Activated T-helper 1 cell treated with anti-CD3 and anti-CD28 coated beads, Interleukin-12 subunit alpha, Interleukin-12 subunit beta, Interleukin-2, Interleukin-4 antibody, amounts not matched to agents 30 ng/mL and 10 ng/mL and 1 ng/mL, durations not matched to agents 14 hours and 24 hours and 36 hours (primary cell): ENCODE measurements at regions not wholly inside any gene's neighbourhood (a gene's known extent, or its start where the extent isn't known, plus 50 kb on each side); places are given as distances from the start of the nearest gene placed in this dataset.

Source experiments
- DNase-seq: peaks from one replicate; pipeline ENCODE4 v3.0.0; 2021; ENCODE audit warnings: low spot score
- H3K27ac Mint-ChIP-seq: one replicate; pipeline ENCODE4 v1.8.0; 2021; ENCODE audit warnings: mild to moderate bottlenecking, mixed read lengths
- H3K27me3 Mint-ChIP-seq: one replicate; pipeline ENCODE4 v1.8.0; 2022; ENCODE audit warnings: mild to moderate bottlenecking, moderate library complexity, mixed read lengths; ENCODE audit not compliant: insufficient read depth
- H3K36me3 Mint-ChIP-seq: one replicate; pipeline ENCODE4 v1.8.0; 2021; ENCODE audit warnings: low read depth, mixed read lengths
- H3K4me1 Mint-ChIP-seq: one replicate; pipeline ENCODE4 v1.8.0; 2021; ENCODE audit warnings: low read depth, mixed read lengths
- H3K4me3 Mint-ChIP-seq: one replicate; pipeline ENCODE4 v1.8.0; 2021; ENCODE audit warnings: mild to moderate bottlenecking, moderate library complexity, mixed read lengths
- H3K9me3 Mint-ChIP-seq: one replicate; pipeline ENCODE4 v1.8.0; 2021; ENCODE audit warnings: mixed read lengths
- intact Hi-C: fragments of 100-400 bp; cut with micrococcal nuclease; formaldehyde crosslinking; loops from one replicate; pipeline ENCODE4 v1.15.1; 2024

DNA sequence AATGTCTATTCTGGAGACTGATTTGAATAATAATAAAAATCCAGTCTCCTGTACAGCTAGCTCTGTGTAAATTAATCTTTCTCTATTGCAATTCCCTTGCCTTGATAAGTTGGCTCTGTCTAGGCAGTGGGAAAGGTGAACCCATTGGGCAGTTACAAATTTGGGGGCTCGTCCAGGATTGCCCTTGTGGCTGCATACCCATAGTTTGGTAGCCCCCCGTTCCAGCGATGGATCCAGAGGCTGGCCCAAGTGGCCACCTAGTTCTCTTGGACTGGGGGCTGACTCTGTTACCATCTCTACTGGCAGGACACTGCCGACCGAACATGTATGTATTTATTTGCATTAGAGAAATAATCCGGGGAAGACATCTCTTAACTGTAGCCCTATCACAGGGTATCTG, 326.2 kb upstream of the PDGFD start:
- intact Hi-C loops, result no loop called here
- Mint-ChIP-seq H3K4me1 (no peaks in the 10 kb centered on the region), H3K27me3 (no peaks in the 10 kb centered on the region), H3K36me3 (no peaks in the 10 kb centered on the region), H3K27ac (no peak overlapping the region), H3K9me3 (peaks cover 20% of the 10 kb centered on the region), H3K4me3 (no peak overlapping the region)
- DNase-seq, result no peak

DNA sequence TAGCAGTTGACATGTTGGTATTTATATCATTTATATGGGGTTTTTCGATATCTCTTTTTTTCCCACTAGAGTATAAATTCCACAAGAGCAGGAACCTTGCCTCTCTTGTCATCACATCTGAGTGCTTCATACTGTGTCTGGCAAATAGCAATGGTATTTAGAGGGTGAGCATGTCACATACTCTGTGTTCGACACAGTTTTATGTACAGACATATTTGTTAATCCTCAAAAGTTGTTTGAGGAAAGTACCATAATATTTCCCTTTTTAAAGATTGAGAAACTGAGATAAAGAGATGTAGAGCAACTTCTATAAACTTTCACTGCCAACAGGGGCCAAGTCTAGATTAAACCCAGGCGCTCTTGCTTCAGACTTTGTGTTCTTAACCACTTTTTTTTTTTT, 324.6 kb upstream of the PDGFD start:
- Mint-ChIP-seq H3K4me3 (no peak overlapping the region), H3K36me3 (no peaks in the 10 kb centered on the region), H3K9me3 (peaks cover 20% of the 10 kb centered on the region), H3K27me3 (no peaks in the 10 kb centered on the region), H3K27ac (no peak overlapping the region), H3K4me1 (no peaks in the 10 kb centered on the region)
- DNase-seq, result no peak
- intact Hi-C loops, result no loop called here

DNA sequence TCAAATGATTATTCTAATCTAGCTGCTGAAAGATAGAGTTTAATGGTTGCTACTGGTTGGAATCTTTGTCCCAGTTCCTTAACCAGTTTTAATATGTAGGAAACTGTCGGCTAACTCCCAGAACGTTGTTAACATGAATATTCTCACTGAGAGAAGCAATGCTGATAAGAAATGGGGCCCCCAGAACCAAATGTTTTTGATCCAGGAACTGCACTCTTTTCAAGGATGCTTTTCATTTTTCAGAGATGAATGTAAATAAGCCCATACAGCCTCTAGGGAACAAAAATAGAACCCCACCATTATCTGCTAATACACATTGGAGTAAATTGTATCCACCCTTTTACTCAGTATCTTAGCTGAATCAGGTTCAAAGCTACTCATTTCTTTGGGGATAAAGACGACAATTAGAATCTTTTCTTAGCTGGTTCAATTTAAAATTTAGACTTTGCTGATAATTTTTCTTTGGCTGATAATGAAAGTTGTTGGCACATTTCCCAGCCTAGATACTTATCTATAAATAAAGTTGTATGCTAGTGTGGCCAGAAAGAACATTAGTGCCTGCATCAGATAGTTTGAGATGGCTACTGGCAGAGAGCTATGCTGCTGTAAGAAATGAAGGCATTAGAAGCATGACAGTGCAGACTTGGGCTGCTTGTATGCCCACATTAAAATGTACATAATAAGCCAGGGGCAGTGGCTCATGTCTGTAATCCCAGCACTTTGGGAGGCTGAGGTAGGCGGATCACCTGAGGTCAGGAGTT, 323.3 kb upstream of the PDGFD start:
- Mint-ChIP-seq H3K9me3 (peaks cover 27% of the 10 kb centered on the region), H3K27me3 (no peaks in the 10 kb centered on the region), H3K4me1 (no peaks in the 10 kb centered on the region), H3K36me3 (no peaks in the 10 kb centered on the region), H3K27ac (no peak overlapping the region), H3K4me3 (no peak overlapping the region)
- DNase-seq, result no peak
- intact Hi-C loops, result no loop called here

DNA sequence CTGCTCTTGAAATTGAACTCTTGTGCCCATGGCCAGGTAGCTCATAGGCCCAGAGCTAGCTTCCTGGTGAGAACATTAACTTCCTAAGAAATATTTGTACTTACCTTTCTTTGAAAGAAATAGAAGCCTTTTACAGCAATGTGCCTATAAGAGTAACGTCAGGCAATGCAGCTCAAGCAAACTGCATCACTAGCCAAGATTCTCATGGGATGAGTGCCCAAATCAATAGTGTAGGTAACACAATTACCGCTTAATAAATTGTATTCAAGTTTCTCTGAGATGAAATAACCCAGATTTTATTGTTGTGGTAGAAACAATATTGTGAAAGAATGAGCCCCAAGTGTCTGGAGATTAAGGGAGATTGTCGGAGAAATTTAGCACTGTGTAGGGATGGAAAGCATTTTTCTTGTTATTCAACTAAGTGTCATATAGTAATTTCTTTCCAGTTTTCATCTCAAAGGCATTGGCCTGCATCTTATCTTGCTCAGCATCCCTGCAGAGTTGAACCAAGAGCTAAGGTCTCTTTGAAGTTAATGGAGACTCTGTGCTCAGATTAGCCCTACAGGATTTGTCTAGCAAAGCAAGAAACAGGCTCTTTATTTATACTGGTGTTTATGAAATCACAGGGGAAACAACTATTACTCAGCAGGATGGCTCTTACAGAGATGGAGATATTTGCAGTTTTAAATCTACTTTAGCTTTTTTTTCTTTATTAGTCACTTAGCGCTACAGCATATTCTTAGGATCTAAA, 321.0 kb upstream of the PDGFD start:
- no peak overlapping the region for H3K27ac Mint-ChIP-seq
- intact Hi-C loops, result no loop called here
- DNase-seq, result no peak
- H3K4me3 Mint-ChIP-seq, result no peak overlapping the region
- H3K36me3 Mint-ChIP-seq, result no peaks in the 10 kb centered on the region
- H3K4me1 Mint-ChIP-seq, result no peaks in the 10 kb centered on the region
- no peaks in the 10 kb centered on the region for H3K27me3 Mint-ChIP-seq
- peaks cover 21% of the 10 kb centered on the region for H3K9me3 Mint-ChIP-seq

DNA sequence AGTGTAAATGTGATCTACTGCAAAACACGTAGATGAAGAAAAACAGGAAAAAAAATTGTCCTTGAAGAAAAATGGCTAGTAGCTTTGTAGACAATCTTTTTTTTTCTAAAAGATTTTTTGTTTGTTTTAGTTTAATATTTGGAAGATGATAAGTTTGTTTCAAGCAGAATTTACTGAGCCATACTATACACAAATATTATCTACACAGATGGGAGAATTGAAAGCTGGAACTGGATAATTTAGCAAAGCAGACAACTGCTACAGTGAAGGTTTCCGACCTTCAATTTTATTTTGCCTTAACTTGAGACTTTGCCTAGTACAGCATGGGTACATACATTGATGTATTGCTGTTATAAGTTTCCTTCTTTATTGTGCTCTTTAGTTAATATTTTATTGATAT, 313.0 kb upstream of the PDGFD start:
- Mint-ChIP-seq H3K27ac (no peak overlapping the region), H3K36me3 (no peaks in the 10 kb centered on the region), H3K9me3 (peaks cover 6% of the 10 kb centered on the region), H3K27me3 (no peaks in the 10 kb centered on the region), H3K4me3 (no peak overlapping the region), H3K4me1 (no peaks in the 10 kb centered on the region)
- no peak for DNase-seq
- intact Hi-C loops, result no loop called here

DNA sequence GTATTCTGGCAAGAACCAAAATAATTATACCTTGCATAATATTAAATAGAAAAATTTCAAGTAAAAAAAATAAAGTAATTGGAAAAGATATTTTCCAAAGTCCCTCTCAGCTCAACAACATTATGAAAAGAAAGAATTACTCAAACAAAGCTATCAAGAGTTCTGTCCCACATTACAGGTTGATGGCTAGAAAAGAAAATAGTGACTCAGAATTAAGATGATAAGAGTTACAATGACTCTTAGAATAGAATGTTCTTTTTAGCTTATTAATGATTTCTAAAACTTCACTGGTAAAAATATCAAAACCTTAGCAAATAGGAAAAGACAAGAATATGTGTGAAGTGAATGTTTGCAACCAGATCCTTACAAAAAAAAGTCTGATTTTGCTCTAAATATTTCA, 312.5 kb upstream of the PDGFD start:
- DNase-seq, result no peak
- no peaks in the 10 kb centered on the region for H3K4me1 Mint-ChIP-seq
- intact Hi-C loops, result no loop called here
- no peaks in the 10 kb centered on the region for H3K27me3 Mint-ChIP-seq
- no peak overlapping the region for H3K27ac Mint-ChIP-seq
- H3K36me3 Mint-ChIP-seq, result no peaks in the 10 kb centered on the region
- peaks cover 6% of the 10 kb centered on the region for H3K9me3 Mint-ChIP-seq
- no peak overlapping the region for H3K4me3 Mint-ChIP-seq

DNA sequence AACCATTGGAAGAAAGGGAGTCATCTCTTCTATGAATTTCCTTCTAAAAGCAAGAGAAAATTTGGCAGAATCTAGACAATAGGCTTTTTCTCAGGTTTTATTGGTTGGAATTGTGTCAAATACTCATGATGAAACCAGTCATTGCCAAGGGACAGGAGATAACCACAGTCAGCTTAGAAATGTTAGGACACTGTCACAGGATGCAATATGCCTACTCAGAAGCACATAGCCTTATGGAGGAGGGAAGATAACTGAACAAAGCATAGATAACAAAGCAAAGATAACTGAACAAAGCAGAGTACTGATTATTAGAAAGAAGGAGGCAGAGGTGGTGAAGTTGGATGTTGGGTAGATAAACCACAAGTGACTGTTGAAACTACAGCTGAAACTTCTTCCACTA, 303.5 kb upstream of the PDGFD start:
- H3K27ac Mint-ChIP-seq, result no peak overlapping the region
- H3K9me3 Mint-ChIP-seq, result no peaks in the 10 kb centered on the region
- no peaks in the 10 kb centered on the region for H3K27me3 Mint-ChIP-seq
- no peaks in the 10 kb centered on the region for H3K36me3 Mint-ChIP-seq
- no peak for DNase-seq
- H3K4me1 Mint-ChIP-seq, result no peaks in the 10 kb centered on the region
- intact Hi-C loops, result no loop called here
- no peak overlapping the region for H3K4me3 Mint-ChIP-seq

DNA sequence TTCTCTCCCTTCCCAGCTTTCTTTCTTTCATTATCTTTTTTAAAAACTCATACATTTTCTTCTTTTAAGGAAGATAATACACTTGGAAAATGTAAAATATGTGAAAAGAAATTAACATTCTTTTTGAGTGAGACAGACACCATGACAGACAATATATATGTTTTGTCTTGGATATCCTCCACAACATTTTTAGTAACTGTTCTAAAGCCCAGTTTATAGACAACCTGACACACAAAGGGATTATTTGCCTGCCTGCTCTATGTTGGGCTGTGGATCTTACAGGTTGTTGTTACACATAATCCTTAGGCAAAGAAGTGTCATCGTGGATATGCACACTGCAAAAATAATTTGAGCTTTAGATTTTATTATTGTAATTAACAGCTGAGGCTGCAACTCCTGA, 301.4 kb upstream of the PDGFD start:
- Mint-ChIP-seq H3K36me3 (no peaks in the 10 kb centered on the region), H3K4me1 (no peaks in the 10 kb centered on the region)

DNA sequence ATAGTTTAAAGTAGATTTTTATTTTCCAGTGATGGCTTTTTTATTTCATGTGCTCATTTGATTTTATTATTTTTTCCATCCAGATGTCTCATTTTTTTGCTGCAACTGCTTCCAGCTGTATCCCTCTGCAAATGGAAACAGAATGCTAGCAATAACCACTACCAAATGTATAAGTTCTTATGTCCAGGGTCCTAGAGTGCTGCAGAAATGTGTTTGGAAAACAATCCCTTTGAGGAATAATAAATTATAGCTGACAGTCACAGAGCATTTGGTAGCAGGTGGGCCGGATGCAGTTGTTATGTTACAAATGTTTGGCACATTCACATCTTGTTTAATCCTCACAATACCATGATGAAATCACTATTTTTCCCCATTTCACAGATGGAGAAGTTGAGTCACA, 300.7 kb upstream of the PDGFD start:
- no peaks in the 10 kb centered on the region for H3K4me1 Mint-ChIP-seq
- H3K27ac Mint-ChIP-seq, result no peak overlapping the region
- no peak overlapping the region for H3K4me3 Mint-ChIP-seq
- intact Hi-C loops, result no loop called here
- no peaks in the 10 kb centered on the region for H3K9me3 Mint-ChIP-seq
- H3K27me3 Mint-ChIP-seq, result no peaks in the 10 kb centered on the region
- H3K36me3 Mint-ChIP-seq, result no peaks in the 10 kb centered on the region
- DNase-seq, result no peak

More for the DNA sequence above, 301.4 kb upstream of the PDGFD start:
- H3K4me3 Mint-ChIP-seq, result no peak overlapping the region
- no peaks in the 10 kb centered on the region for H3K27me3 Mint-ChIP-seq
- no peaks in the 10 kb centered on the region for H3K9me3 Mint-ChIP-seq
- intact Hi-C loops, result no loop called here
- H3K27ac Mint-ChIP-seq, result no peak overlapping the region
- DNase-seq, result no peak

DNA sequence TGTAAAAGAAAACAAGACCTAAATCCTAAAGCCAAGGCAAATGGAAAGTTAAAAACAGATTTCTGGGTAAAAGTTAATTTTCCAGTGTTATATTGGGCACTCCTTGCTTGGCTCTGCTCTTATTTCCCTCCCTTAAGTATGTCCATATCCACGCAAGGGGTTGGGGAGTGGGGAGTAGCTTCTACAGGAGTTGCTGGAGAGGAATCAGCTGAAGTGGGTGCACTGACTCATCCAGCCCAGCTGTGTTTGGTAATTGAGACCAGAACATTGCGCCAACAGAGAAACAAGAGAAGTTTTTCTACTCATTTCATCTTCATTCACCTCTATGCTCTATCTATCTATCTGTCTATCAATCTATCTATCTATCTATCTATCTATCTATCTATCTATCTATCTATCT, 298.4 kb upstream of the PDGFD start:
- H3K9me3 Mint-ChIP-seq, result no peaks in the 10 kb centered on the region
- H3K36me3 Mint-ChIP-seq, result no peaks in the 10 kb centered on the region
- intact Hi-C loops, result no loop called here
- H3K27me3 Mint-ChIP-seq, result no peaks in the 10 kb centered on the region
- H3K4me1 Mint-ChIP-seq, result no peaks in the 10 kb centered on the region
- H3K27ac Mint-ChIP-seq, result no peak overlapping the region
- DNase-seq, result no peak
- H3K4me3 Mint-ChIP-seq, result no peak overlapping the region

DNA sequence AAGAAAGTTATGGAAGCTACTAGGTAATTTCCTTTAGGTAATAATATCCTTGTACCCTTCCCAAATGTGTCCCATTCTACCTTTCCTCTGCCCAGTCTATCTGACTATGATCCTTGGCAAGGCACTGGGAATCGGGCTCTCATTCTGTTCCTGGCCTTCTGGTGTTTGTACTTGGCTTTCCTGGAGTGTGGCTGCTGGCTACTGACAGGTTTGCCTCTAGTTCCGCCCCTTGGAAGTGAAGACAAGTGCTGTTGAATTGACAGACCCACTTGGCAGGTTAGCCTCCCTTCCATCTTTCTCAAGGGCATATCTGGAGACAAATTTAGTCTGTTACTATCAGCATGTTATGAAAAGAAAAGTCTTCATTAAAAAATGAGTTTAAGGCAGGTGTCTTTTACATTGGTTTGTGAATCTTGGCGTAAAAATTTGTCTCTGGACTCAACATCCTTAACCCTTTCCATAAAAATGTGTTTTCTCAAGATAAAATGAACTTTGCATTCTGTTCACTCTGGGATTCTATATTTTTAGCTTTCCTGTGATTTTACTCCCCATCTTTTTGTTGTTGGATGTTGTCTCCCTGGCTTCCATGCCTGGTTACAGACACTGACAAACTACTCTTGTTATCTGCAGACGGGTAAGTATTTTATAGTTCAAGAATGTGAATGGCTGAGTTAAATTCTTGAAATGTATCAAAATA, 287.4 kb upstream of the PDGFD start:
- Mint-ChIP-seq H3K36me3 (no peaks in the 10 kb centered on the region), H3K27ac (no peak overlapping the region), H3K27me3 (no peaks in the 10 kb centered on the region), H3K4me3 (no peak overlapping the region), H3K9me3 (no peaks in the 10 kb centered on the region), H3K4me1 (no peaks in the 10 kb centered on the region)
- DNase-seq, result no peak
- intact Hi-C loops, result no loop called here

DNA sequence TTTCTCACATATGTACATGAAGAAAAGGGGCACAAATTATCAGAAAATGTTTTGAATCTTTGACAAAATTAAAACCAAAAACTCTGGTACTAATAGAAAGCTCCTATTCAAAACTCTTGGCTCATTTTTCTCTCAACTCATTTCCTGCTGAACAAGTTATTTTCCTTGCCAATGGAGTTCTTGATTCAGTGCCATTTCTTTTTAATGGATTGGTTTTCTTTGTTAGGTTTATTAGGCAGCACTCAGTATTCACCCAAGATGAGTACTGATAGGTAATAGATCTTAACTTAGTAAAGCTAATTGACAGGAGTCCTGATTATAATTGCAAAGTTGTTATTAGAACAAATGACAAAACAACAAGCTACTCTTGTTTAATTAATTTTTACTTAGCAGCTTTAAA, 279.4 kb upstream of the PDGFD start:
- no peaks in the 10 kb centered on the region for H3K9me3 Mint-ChIP-seq
- intact Hi-C loops, result no loop called here

DNA sequence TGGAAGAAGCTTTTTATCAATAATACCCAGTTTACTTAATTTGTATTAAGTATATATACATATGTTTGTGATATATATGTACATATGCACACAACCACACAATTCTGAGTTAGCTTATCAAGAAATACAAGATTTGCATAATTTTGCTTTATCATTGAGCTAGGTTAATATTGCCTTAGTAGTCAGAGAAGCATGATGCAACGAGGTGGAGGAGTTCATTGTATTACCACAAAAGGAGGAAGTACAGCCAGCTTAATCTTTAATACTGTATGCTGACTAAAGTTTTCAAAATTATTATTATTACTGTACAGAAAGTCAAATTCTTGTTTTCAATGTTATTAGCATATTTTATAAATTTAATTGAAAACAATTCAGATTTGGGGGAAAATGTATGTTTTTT, 278.4 kb upstream of the PDGFD start:
- no peak overlapping the region for H3K27ac Mint-ChIP-seq
- no peaks in the 10 kb centered on the region for H3K9me3 Mint-ChIP-seq
- no peaks in the 10 kb centered on the region for H3K27me3 Mint-ChIP-seq
- H3K4me1 Mint-ChIP-seq, result no peaks in the 10 kb centered on the region
- DNase-seq, result no peak
- no peak overlapping the region for H3K4me3 Mint-ChIP-seq
- no peaks in the 10 kb centered on the region for H3K36me3 Mint-ChIP-seq
- intact Hi-C loops, result no loop called here

More for the DNA sequence above, 279.4 kb upstream of the PDGFD start:
- Mint-ChIP-seq H3K27me3 (no peaks in the 10 kb centered on the region), H3K36me3 (no peaks in the 10 kb centered on the region), H3K4me3 (no peak overlapping the region), H3K27ac (no peak overlapping the region), H3K4me1 (no peaks in the 10 kb centered on the region)
- DNase-seq, result no peak
